Stimulated activated CD8-positive, alpha-beta memory T cell treated with anti-CD3 and anti-CD28 coated beads, Interleukin-4, amount 100 ng/mL, for 1 hour (primary cell): ENCODE measurements at regions not wholly inside any gene's neighbourhood (a gene's known extent, or its start where the extent isn't known, plus 50 kb on each side); places are given as distances from the start of the nearest gene placed in this dataset.
"Not testable (repeated sequence)": the region's sequence is repeated elsewhere in the genome, so short reads cannot be mapped to it uniquely, and the experiment has no call there.

Experiments used
- DNase-seq, 2 donors: peaks; one replicate each; pipeline ENCODE4 v3.0.0-alpha.2; 2020; ENCODE audit warnings: low read depth in 2 of 2, low spot score in 1 of 2

GRCh38 chr13:52324831-52325230 lies 81.1 kb downstream of the THSD1 start:
- DNase-seq, result not testable (repeated sequence)

- DNase-seq, result no peak
Measured at GRCh38 chr13:52319876-52320275, 86.1 kb downstream of the THSD1 start.

- DNase-seq, result not testable (repeated sequence)
Measured at GRCh38 chr13:52309833-52310232, 96.1 kb downstream of the THSD1 start.

GRCh38 chr13:52306336-52306735 lies 99.6 kb downstream of the THSD1 start:
- not testable (repeated sequence) for DNase-seq

- not testable (repeated sequence) for DNase-seq
Measured at GRCh38 chr13:52303098-52303497, 102.9 kb downstream of the THSD1 start.

- not testable (repeated sequence) for DNase-seq
Measured at GRCh38 chr13:52302688-52303087, 103.3 kb downstream of the THSD1 start.

- DNase-seq, result not testable (repeated sequence)
Measured at GRCh38 chr13:52301810-52302400, 104.1 kb downstream of the THSD1 start.

- not testable (repeated sequence) for DNase-seq
Measured at GRCh38 chr13:52298079-52298661, 107.8 kb downstream of the THSD1 start.

GRCh38 chr13:52288891-52289290 lies 117.1 kb downstream of the THSD1 start:
- not testable (repeated sequence) for DNase-seq

GRCh38 chr13:52281387-52281786 lies 122.0 kb upstream of the NEK3 start:
- not testable (repeated sequence) for DNase-seq

- not testable (repeated sequence) for DNase-seq
Measured at GRCh38 chr13:52279408-52279807, 120.0 kb upstream of the NEK3 start.

GRCh38 chr13:52254299-52254698 lies 94.9 kb upstream of the NEK3 start:
- DNase-seq, result not testable (repeated sequence)

- DNase-seq, result not testable (repeated sequence)
Measured at GRCh38 chr13:52240752-52241151, 81.4 kb upstream of the NEK3 start.

- DNase-seq, result peak; percentile 0 to 3
Measured at GRCh38 chr13:52235900-52236595, 76.7 kb upstream of the NEK3 start.

GRCh38 chr13:52234928-52235327 lies 75.5 kb upstream of the NEK3 start:
- not testable (repeated sequence) for DNase-seq

- DNase-seq, result not testable (repeated sequence)
Measured at GRCh38 chr13:52223063-52223462, 63.7 kb upstream of the NEK3 start.

GRCh38 chr13:52213920-52214319 lies 54.5 kb upstream of the NEK3 start:
- DNase-seq, result not testable (repeated sequence)

- DNase-seq, result not testable (repeated sequence)
Measured at GRCh38 chr13:52212886-52213285, 53.5 kb upstream of the NEK3 start.

- DNase-seq, result not testable (repeated sequence)
Measured at GRCh38 chr13:52211416-52211776, 52.0 kb upstream of the NEK3 start.

GRCh38 chr13:52210564-52211415 lies 51.4 kb upstream of the NEK3 start:
- not testable (repeated sequence) for DNase-seq
